ENCODE measurements at regions not wholly inside any gene's neighbourhood (a gene's known extent, or its start where the extent isn't known, plus 50 kb on each side); places are given as distances from the start of the nearest gene placed in this dataset.

- no peaks in the 10 kb centered on the region for H3K36me3 ChIP-seq
- TF ChIP-seq POLR2A (IDR thresholded peaks at IDR 0.05) = no peak
- TF ChIP-seq CTCF (IDR thresholded peaks at IDR 0.05) = no peak
- H3K27ac ChIP-seq = no peak overlapping the region
- no peak overlapping the region for H3K4me3 ChIP-seq
- H3K27me3 ChIP-seq = no peaks in the 10 kb centered on the region
- no peaks in the 10 kb centered on the region for H3K4me1 ChIP-seq
- no peaks in the 10 kb centered on the region for H3K9me3 ChIP-seq
- DNase-seq = no peak
Observed at GRCh38 chr6:139608466-139609261, 234.2 kb upstream of the CITED2 start.

- H3K27ac ChIP-seq = no peak overlapping the region
- no peaks in the 10 kb centered on the region for H3K9me3 ChIP-seq
- DNase-seq = no peak
- no peak for TF ChIP-seq CTCF (IDR thresholded peaks at IDR 0.05)
- TF ChIP-seq POLR2A (IDR thresholded peaks at IDR 0.05) = no peak
- H3K4me1 ChIP-seq = no peaks in the 10 kb centered on the region
- H3K27me3 ChIP-seq = no peaks in the 10 kb centered on the region
- H3K4me3 ChIP-seq = no peak overlapping the region
- no peaks in the 10 kb centered on the region for H3K36me3 ChIP-seq
Observed at GRCh38 chr6:139605350-139605749, 230.9 kb upstream of the CITED2 start.

- Histone ChIP-seq H3K27me3 (no peaks in the 10 kb centered on the region), H3K9me3 (no peaks in the 10 kb centered on the region), H3K4me1 (no peaks in the 10 kb centered on the region), H3K36me3 (no peaks in the 10 kb centered on the region), H3K27ac (no peak overlapping the region), H3K4me3 (no peak overlapping the region)
- no peak for DNase-seq
- TF ChIP-seq CTCF (IDR thresholded peaks at IDR 0.05) = no peak
- TF ChIP-seq POLR2A (IDR thresholded peaks at IDR 0.05) = no peak
Observed at GRCh38 chr6:139603581-139603980, 229.1 kb upstream of the CITED2 start.

- no peak for TF ChIP-seq CTCF (IDR thresholded peaks at IDR 0.05)
- TF ChIP-seq POLR2A (IDR thresholded peaks at IDR 0.05) = no peak
Observed at GRCh38 chr6:139602577-139602976, 228.1 kb upstream of the CITED2 start.

GRCh38 chr6:139600919-139601475 is 226.5 kb upstream of the CITED2 start:
- Histone ChIP-seq H3K27me3 (no peaks in the 10 kb centered on the region), H3K4me3 (no peak overlapping the region), H3K27ac (no peak overlapping the region), H3K4me1 (peaks cover 0 to 14% (median 0%) of the 10 kb centered on the region in 4 donors), H3K9me3 (no peaks in the 10 kb centered on the region), H3K36me3 (no peaks in the 10 kb centered on the region)
- TF ChIP-seq CTCF (IDR thresholded peaks at IDR 0.05) (no peak), POLR2A (IDR thresholded peaks at IDR 0.05) (no peak)
- no peak for DNase-seq

More at GRCh38 chr6:139602577-139602976, 228.1 kb upstream of the CITED2 start:
- Histone ChIP-seq H3K4me1 (peaks cover 0 to 6% (median 0%) of the 10 kb centered on the region in 4 donors), H3K4me3 (no peak overlapping the region), H3K36me3 (no peaks in the 10 kb centered on the region), H3K27ac (no peak overlapping the region), H3K27me3 (no peaks in the 10 kb centered on the region), H3K9me3 (no peaks in the 10 kb centered on the region)
- no peak for DNase-seq

Data from Peyer's patch (tissue), 4 donors.